ENCODE measurements at regions not wholly inside any gene's neighbourhood (a gene's known extent, or its start where the extent isn't known, plus 50 kb on each side); places are given as distances from the start of the nearest gene placed in this dataset.

DNA sequence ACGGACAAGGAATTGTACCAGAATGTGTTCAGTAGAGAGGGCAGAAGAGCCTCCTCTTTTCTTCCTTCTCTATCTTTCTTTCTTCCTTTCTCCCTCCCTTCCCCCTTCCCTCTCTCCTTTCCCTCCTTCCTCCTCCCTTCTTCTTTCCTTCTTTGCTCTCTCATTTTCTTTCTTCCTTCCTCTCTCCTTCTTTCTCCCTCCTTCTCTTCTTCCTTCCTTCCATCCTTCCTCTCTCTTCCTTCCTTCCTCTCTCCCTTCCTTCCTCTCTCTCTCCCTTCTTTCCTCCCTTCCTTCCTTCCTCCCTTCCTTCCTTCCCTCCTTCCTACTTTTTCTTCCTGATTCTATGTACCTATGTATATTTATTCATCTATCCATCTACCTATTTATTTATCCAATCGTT lies 59.7 kb upstream of the SDK2 start:
- TF ChIP-seq, protein P1, sequence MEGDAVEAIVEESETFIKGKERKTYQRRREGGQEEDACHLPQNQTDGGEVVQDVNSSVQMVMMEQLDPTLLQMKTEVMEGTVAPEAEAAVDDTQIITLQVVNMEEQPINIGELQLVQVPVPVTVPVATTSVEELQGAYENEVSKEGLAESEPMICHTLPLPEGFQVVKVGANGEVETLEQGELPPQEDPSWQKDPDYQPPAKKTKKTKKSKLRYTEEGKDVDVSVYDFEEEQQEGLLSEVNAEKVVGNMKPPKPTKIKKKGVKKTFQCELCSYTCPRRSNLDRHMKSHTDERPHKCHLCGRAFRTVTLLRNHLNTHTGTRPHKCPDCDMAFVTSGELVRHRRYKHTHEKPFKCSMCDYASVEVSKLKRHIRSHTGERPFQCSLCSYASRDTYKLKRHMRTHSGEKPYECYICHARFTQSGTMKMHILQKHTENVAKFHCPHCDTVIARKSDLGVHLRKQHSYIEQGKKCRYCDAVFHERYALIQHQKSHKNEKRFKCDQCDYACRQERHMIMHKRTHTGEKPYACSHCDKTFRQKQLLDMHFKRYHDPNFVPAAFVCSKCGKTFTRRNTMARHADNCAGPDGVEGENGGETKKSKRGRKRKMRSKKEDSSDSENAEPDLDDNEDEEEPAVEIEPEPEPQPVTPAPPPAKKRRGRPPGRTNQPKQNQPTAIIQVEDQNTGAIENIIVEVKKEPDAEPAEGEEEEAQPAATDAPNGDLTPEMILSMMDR (conservative IDR thresholded peaks at IDR 0.05) = no peak
- H3K27ac ChIP-seq = no peak overlapping the region

DNA sequence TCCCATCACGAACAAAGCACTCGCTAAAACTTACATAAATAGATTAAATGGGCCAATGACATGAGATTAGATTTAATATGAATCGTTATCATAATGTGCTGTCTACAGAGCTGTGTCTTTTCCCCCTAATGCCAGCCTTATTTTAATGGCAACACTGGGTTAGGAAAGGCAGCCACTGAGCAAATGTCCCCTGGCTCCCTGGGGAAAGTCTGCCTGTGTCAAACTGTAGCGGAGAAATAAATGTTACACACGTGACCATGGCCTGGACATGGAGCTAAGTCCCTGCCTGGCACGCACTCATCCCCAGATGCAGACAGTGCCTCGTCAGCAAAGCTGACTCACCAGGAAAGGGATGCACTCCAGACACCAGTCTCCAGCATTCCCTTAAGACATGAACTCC lies 61.3 kb upstream of the SDK2 start:
- H3K27ac ChIP-seq = no peak overlapping the region

GRCh38 chr17:73706428-73706827 lies 62.2 kb upstream of the SDK2 start:
- TF ChIP-seq, protein P1 (conservative IDR thresholded peaks at IDR 0.05) = no peak
- peak overlapping the region; percentile 75 for H3K27ac ChIP-seq

More for the DNA sequence above, 61.3 kb upstream of the SDK2 start:
- TF ChIP-seq, protein P1 (conservative IDR thresholded peaks at IDR 0.05) = no peak

DNA sequence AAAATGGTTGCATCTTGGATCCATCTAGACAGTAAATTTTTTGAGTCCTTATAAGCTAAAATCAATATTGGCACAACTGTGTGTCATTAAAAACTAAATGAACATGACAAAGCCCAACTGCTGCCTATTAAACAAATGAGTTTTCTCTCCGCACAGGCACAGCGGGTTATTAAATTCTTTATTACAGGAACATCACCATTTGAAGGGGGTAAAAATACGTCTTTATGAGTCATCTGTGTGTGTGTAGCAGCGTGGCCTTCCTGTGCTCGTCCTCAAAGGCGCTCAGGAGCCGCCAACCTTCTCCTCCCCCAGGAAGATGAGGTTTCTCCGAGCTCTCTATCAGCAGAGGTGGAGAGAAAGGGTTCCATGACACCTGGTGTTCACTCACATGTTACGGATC lies 62.6 kb upstream of the SDK2 start:
- peak overlapping the region; percentile 75 for H3K27ac ChIP-seq
- TF ChIP-seq, protein P1 (conservative IDR thresholded peaks at IDR 0.05) = no peak; the same call in 1 of the 2 replicates

GRCh38 chr17:73707358-73707757 lies 63.1 kb upstream of the SDK2 start:
- TF ChIP-seq, protein P1 (conservative IDR thresholded peaks at IDR 0.05) = no peak; the same call in 1 of the 2 replicates
- peak overlapping the region; percentile 75 for H3K27ac ChIP-seq

DNA sequence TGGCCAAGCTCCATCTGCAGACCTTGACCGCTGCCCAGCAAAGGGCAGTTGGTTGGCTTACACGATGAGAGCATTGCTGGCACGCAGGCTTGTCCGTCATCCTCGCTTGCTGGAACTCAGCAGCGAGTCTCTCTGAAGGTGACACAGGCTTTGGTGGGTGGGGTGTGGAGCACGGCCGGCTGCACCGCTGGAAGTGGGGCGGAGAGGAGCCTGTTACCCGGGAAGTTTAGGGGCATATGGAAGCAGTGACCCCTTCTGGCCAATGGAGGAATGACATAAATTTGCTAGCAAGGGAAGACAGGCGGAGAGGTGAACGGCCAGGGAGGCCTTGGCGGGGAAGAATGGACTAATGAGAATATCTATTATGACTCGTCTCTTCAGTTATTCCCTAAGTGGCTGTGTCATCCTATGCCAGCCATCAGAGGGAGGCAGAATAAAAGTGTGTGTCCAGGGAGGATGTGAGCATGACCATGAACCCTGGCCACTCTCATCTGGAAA lies 65.9 kb upstream of the SDK2 start:
- H3K27ac ChIP-seq = no peak overlapping the region
- TF ChIP-seq, protein P1 (conservative IDR thresholded peaks at IDR 0.05) = peak; percentile 67

- no peak overlapping the region for H3K27ac ChIP-seq
- TF ChIP-seq, protein P1 (conservative IDR thresholded peaks at IDR 0.05) = no peak
Measured at GRCh38 chr17:73711184-73711583, 66.9 kb upstream of the SDK2 start.
